Tibial nerve (tissue), 4 donors: ENCODE measurements at regions not wholly inside any gene's neighbourhood (a gene's known extent, or its start where the extent isn't known, plus 50 kb on each side); places are given as distances from the start of the nearest gene placed in this dataset.

Experiments
- CTCF ChIP-seq, 5 experiments: fragments of 200-600 bp in 3 of 5; fragments of 450-650 bp in 2 of 5; sonication (generic) in 3 of 5; IDR thresholded peaks; one replicate each; pipeline ENCODE4 v1.5.1; 2016 to 2019; ENCODE audit warnings: antibody characterized with exemption in 5 of 5, mild to moderate bottlenecking in 3 of 5, moderate library complexity in 2 of 5
- EP300 ChIP-seq, 2 donors: sonication (generic); formaldehyde crosslinking; IDR thresholded peaks; one replicate each; pipeline ENCODE4 v1.6.1; 2017; ENCODE audit warnings: antibody characterized with exemption in 2 of 2, mild to moderate bottlenecking in 1 of 2
- POLR2A ChIP-seq, 2 donors: fragments of 450-650 bp; IDR thresholded peaks; one replicate each; pipeline ENCODE4 v1.6.1; 2017; ENCODE audit warnings: antibody characterized with exemption in 2 of 2, mild to moderate bottlenecking in 2 of 2, moderate library complexity in 2 of 2

DNA sequence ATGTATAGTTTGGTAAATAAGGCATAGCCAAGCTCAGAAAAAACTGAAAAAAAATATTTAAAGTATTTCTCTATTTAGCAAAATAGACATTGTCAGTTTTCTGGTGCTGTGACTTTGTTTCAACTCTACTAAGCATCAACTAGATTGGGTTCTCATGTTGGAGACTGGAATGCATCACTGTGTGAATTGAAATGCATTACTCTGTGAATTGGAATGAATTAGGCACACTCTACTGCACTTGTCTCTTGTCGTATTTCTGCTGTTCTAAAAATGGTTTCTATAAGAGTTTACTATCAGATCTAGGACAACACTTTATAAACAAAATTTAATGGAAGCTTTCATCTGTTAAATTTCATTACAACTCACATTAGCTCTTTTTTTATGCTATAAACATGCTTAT lies 1772.2 kb downstream of the MAT2B start:
- no peak for TF ChIP-seq EP300 (IDR thresholded peaks at IDR 0.05)
- no peak for TF ChIP-seq CTCF (IDR thresholded peaks at IDR 0.05)
- TF ChIP-seq POLR2A (IDR thresholded peaks at IDR 0.05), result no peak
